Inflammatory macrophage treated with lipopolysaccharide for 4 hours (primary cell): ENCODE measurements at regions not wholly inside any gene's neighbourhood (a gene's known extent, or its start where the extent isn't known, plus 50 kb on each side); places are given as distances from the start of the nearest gene placed in this dataset.
A peak's percentile ranks its signal among the peaks of the same experiment; 100 is the strongest.

Experiments
- DNase-seq: peaks from one replicate; pipeline ENCODE4 v3.0.0-alpha.2; 2020

- DNase-seq, result no peak
These were observed 316.8 kb downstream of the PIK3C3 start for GRCh38 chr18:42271647-42272414.

- DNase-seq, result no peak
These were observed 319.6 kb downstream of the PIK3C3 start for GRCh38 chr18:42274488-42275137.

- no peak for DNase-seq
These were observed 320.1 kb downstream of the PIK3C3 start for GRCh38 chr18:42275138-42275535.

- no peak for DNase-seq
These were observed 321.1 kb downstream of the PIK3C3 start for GRCh38 chr18:42275949-42276730.

GRCh38 chr18:42281124-42281523 lies 326.1 kb downstream of the PIK3C3 start:
- DNase-seq, result no peak

GRCh38 chr18:42281851-42282250 lies 326.8 kb downstream of the PIK3C3 start:
- no peak for DNase-seq

- no peak for DNase-seq
These were observed 332.0 kb downstream of the PIK3C3 start for GRCh38 chr18:42287047-42287446.

- DNase-seq, result no peak
These were observed 333.1 kb downstream of the PIK3C3 start for GRCh38 chr18:42288129-42288528.

GRCh38 chr18:42289526-42289925 lies 334.5 kb downstream of the PIK3C3 start:
- no peak for DNase-seq

- no peak for DNase-seq
These were observed 335.6 kb downstream of the PIK3C3 start for GRCh38 chr18:42290318-42291307.

- no peak for DNase-seq
These were observed 337.6 kb downstream of the PIK3C3 start for GRCh38 chr18:42292654-42293053.

- DNase-seq, result no peak
These were observed 341.2 kb downstream of the PIK3C3 start for GRCh38 chr18:42296192-42296591.

- DNase-seq, result no peak
These were observed 341.7 kb downstream of the PIK3C3 start for GRCh38 chr18:42296723-42297122.

GRCh38 chr18:42298759-42299675 lies 344.0 kb downstream of the PIK3C3 start:
- peak; percentile 63 for DNase-seq

- DNase-seq, result peak; percentile 39
These were observed 351.0 kb downstream of the PIK3C3 start for GRCh38 chr18:42305869-42306593.

- no peak for DNase-seq
These were observed 351.6 kb downstream of the PIK3C3 start for GRCh38 chr18:42306594-42306980.

- peak; percentile 85 for DNase-seq
These were observed 355.9 kb downstream of the PIK3C3 start for GRCh38 chr18:42310956-42311355.

GRCh38 chr18:42326752-42327151 lies 371.7 kb downstream of the PIK3C3 start:
- no peak for DNase-seq

- no peak for DNase-seq
These were observed 373.9 kb downstream of the PIK3C3 start for GRCh38 chr18:42328931-42329330.

- no peak for DNase-seq
These were observed 375.3 kb downstream of the PIK3C3 start for GRCh38 chr18:42330296-42330695.

- no peak for DNase-seq
These were observed 378.5 kb downstream of the PIK3C3 start for GRCh38 chr18:42333558-42333957.
